ENCODE measurements at regions not wholly inside any gene's neighbourhood (a gene's known extent, or its start where the extent isn't known, plus 50 kb on each side); places are given as distances from the start of the nearest gene placed in this dataset.
"Not testable (repeated sequence)": the region's sequence is repeated elsewhere in the genome, so short reads cannot be mapped to it uniquely, and the experiment has no call there.

DNA sequence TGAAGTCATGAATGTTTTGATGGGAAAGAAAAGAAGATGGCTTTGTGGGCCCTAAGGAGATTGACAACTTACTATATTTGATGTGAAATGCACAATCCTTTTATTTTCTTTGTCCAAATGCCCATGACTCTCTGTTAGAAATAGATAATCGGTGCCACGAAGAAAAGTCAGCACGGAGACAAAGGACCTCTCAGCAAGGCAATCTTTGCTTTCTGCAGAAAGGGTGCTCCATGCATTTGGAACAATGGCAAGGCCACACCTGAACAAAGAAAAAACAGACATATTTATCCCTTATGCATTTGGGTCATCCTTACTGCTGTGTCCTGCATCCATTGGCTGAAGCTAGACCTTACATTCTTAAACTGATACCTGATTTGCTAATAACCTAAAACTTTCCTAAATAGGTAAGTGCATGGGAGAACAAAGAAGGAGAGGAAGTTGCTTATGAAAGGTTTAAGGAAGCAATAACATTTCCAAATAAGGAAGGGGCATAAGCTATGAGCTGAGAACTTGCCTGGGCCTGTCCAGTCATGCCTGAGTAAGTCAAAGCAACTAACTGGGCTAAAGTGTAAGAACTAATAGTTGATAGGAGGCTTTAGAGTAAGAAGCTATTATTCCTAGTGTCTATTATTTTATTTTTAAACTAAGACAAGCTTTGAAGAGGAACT, 158.0 kb upstream of the LMNTD1 start:
- H3K4me1 ChIP-seq (ENCODE audit: insufficient read depth); DNase-seq (ENCODE audit: extremely low spot score); H3K4me3 ChIP-seq (ENCODE audit: low read depth, low read length); H3K27ac ChIP-seq (ENCODE audit: low read depth); H3K36me3 ChIP-seq (ENCODE audit: insufficient read depth): not testable (repeated sequence)
- WGBS: 99% methylated on average over 3 of the region's 3 CpGs

DNA sequence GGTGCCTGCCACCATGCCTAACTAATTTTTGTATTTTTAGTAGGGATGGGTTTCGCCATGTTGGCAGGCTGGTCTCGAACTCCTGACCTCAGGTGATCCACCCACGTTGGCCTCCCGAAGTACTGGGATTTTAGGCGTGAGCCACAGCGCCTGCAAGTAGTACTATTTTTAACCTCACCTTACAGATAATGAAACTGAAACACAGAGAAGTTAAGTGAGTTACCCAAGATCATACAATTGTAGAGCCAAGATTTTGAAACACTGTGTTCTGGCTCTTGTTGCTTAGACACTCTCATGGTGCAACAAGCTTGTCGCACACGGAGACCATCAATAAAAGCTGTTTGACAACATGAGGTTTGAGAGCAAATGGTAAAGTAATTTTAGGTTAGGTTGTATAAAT, 159.1 kb upstream of the LMNTD1 start:
- no peak for DNase-seq (ENCODE audit: extremely low spot score)
- H3K36me3 ChIP-seq (ENCODE audit: insufficient read depth): no peaks in the 10 kb centered on the region
- H3K4me3 ChIP-seq (ENCODE audit: low read depth, low read length): no peak overlapping the region
- WGBS: 84% methylated on average over 8 of the region's 8 CpGs
- H3K27ac ChIP-seq (ENCODE audit: low read depth): no peak overlapping the region
- H3K4me1 ChIP-seq (ENCODE audit: insufficient read depth): no peaks in the 10 kb centered on the region

DNA sequence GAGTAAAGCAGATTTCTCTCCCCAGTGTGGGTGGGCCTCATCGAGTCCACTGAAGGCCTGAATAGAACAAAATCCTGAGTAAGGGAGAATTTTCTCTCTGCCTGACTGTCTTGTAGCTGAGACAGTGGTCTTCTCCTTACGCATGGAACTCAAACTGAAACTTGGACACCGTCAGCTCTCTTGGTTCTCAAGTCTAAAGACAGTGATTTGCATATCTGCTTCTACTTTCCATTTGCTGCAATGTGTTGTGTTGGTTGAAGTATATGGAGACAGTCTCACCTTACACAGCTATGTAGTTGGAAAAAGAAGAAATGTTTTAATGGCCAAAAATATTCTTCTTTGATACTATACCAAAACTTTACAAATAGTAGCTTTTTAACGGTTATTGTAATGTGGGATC, 160.2 kb upstream of the LMNTD1 start:
- no peaks in the 10 kb centered on the region for H3K36me3 ChIP-seq (ENCODE audit: insufficient read depth)
- H3K4me3 ChIP-seq (ENCODE audit: low read depth, low read length): no peak overlapping the region
- WGBS: 81% methylated on average over 4 of the region's 4 CpGs
- H3K27ac ChIP-seq (ENCODE audit: low read depth): no peak overlapping the region
- no peak for DNase-seq (ENCODE audit: extremely low spot score)
- no peaks in the 10 kb centered on the region for H3K4me1 ChIP-seq (ENCODE audit: insufficient read depth)

DNA sequence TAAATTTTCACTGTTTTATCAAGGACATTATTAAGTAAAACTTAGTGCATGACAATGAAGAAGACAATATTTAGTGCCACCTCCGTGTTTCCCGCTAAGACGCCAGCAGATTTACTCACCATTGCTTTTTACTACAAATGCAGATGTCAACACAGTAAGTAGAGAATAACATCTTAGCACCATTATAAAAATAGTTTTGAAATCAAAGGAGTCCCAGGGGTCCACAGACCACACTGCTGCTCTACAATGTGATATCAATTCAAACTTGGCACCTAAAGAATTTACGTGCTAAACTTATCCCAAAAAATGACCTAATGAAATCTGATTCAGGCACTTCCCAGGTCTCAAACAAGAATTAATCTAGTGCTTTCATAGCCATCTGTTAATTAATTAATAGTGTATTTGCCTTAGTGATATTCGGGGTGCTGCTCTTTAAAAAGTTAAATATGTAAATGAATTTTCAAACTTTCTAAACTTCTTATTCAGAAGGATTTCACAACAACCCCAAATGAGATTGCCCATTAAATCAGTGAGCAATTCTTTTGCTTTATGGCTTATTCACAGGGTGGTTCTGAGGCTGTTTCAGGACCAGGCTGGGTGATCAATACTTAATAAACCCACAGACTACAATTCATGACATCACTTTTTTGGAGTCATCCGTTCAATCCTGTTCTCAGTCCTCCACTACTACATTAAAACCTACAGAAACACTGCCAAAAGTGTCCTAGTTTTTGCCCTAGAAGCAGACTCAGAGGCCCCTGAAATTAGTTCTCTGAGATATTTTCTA, 161.3 kb upstream of the LMNTD1 start:
- H3K27ac ChIP-seq (ENCODE audit: low read depth): no peak overlapping the region
- no peaks in the 10 kb centered on the region for H3K36me3 ChIP-seq (ENCODE audit: insufficient read depth)
- no peak overlapping the region for H3K4me3 ChIP-seq (ENCODE audit: low read depth, low read length)
- H3K4me1 ChIP-seq (ENCODE audit: insufficient read depth): no peaks in the 10 kb centered on the region
- 76% methylated on average over 6 of the region's 6 CpGs for WGBS
- no peak for DNase-seq (ENCODE audit: extremely low spot score)

DNA sequence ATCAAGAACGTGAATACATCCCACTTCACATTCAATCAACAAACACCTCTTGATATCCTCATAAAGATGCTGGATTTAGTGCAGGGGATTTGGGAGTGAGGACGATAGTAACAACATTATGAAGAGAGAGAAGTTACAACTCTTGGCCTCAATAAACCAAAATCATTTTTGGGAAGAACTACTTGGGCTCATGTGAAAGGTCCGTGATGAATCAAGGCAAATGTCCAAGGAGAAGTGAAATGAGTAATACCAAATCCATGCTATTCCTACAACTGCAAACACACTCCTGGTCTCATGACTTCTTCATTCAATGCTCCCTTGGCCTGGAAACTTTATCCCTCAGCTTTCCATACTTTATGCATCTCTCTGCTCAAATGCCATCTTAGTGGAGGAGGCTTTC, 162.0 kb upstream of the LMNTD1 start:
- DNase-seq (ENCODE audit: extremely low spot score): peak; percentile 36
- 29% methylated on average over 3 of the region's 3 CpGs for WGBS
- no peaks in the 10 kb centered on the region for H3K36me3 ChIP-seq (ENCODE audit: insufficient read depth)
- H3K4me1 ChIP-seq (ENCODE audit: insufficient read depth): no peaks in the 10 kb centered on the region
- peak overlapping the region; percentile 10 for H3K27ac ChIP-seq (ENCODE audit: low read depth)
- H3K4me3 ChIP-seq (ENCODE audit: low read depth, low read length): no peak overlapping the region

DNA sequence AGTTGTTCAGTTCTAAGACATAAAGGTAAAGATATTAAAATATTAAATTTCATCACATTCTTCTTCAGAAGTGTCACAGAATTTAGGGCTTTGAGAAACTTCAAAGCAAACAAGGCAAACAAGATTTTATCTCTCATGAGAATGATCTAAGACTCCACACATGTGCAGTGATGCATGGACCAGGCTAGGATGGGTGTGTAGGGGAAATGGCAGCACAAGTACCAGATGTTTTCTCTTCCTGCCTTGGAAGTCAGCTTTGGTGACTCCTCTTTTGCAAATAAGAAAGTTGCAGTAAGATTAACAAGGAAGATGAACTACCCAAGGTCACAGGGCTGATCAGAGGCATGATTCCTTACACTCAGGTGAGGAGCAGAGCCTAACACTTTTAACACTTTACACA, 163.8 kb upstream of the LMNTD1 start:
- DNase-seq (ENCODE audit: extremely low spot score): no peak
- H3K27ac ChIP-seq (ENCODE audit: low read depth): no peak overlapping the region
- no peaks in the 10 kb centered on the region for H3K4me1 ChIP-seq (ENCODE audit: insufficient read depth)
- no peak overlapping the region for H3K4me3 ChIP-seq (ENCODE audit: low read depth, low read length)
- no peaks in the 10 kb centered on the region for H3K36me3 ChIP-seq (ENCODE audit: insufficient read depth)

DNA sequence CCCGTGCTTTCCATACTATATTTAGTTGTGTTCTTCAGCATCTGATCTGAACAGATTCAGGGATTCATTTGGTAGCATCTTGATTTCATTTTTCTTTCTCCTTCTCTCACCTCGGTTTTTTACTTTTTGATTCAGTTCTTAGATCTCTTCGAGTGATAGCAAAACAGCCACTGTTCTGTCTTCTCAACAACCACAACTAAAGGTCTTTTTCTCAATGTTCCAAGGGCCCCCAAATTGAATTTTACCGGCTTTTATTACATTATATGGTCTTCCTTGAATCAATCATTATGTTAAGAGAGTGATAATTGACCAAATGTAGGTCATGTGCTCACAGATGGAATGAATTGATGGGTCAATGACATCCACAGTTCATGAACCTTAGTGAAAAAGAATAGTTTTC, 164.5 kb upstream of the LMNTD1 start:
- no peaks in the 10 kb centered on the region for H3K36me3 ChIP-seq (ENCODE audit: insufficient read depth)
- DNase-seq (ENCODE audit: extremely low spot score): no peak
- WGBS: 92% methylated on average over 4 of the region's 4 CpGs
- no peak overlapping the region for H3K4me3 ChIP-seq (ENCODE audit: low read depth, low read length)
- H3K27ac ChIP-seq (ENCODE audit: low read depth): no peak overlapping the region
- H3K4me1 ChIP-seq (ENCODE audit: insufficient read depth): no peaks in the 10 kb centered on the region

DNA sequence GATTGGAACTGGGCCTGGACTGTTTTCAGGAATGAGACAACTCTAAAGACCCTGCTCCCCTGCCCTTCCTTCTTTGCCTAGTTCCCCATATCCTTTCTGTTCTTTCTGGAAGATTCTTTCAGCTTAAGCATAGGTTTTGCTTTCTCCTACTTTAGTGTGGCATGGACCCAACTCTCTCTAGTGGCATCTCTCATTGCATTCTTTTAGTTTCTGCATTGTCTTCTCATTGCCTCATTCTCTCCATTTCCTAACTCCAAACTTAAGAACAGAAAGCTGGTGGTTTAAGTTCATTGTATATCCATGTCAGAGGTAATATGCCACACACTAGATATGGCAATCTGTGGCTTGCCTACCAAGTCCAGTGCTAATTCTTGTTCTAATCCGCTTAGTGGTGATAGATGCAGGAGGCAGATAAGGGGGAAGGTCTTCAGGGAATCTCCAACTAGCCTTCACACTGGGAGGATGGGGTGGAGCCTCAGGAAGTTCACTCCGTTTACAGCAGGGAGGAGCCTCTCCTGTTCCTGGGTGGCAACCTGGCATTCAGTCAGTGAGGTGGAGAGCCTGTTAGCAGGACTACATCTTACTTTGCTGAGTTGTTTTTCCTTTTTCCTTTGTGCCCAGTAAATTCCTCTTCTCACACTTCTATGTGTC, 165.1 kb upstream of the LMNTD1 start:
- no peak overlapping the region for H3K27ac ChIP-seq (ENCODE audit: low read depth)
- H3K4me1 ChIP-seq (ENCODE audit: insufficient read depth): no peaks in the 10 kb centered on the region
- no peak for DNase-seq (ENCODE audit: extremely low spot score)
- H3K36me3 ChIP-seq (ENCODE audit: insufficient read depth): no peaks in the 10 kb centered on the region
- 58% methylated on average over 2 of the region's 2 CpGs for WGBS
- H3K4me3 ChIP-seq (ENCODE audit: low read depth, low read length): no peak overlapping the region

DNA sequence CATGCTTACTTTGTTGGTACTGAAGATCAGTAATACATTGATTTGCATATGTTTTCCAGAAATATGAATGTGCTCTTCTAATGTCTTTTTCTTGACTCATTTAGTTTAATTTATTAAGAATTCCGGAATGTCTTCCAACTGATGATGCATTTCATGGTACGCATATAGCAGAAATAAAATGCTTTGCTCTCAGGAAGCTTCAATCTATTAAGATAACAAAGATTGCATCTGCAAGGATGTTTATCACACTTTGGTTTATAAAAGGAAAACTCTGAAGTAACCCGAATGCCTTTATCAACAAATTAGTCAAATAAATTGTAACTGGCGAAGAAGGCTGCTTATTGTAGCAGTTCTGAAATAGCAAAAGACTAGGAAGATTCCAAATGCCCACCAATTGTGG, 166.4 kb upstream of the LMNTD1 start:
- no peaks in the 10 kb centered on the region for H3K4me1 ChIP-seq (ENCODE audit: insufficient read depth)
- no peak overlapping the region for H3K4me3 ChIP-seq (ENCODE audit: low read depth, low read length)
- no peaks in the 10 kb centered on the region for H3K36me3 ChIP-seq (ENCODE audit: insufficient read depth)
- 56% methylated on average over 4 of the region's 4 CpGs for WGBS
- no peak for DNase-seq (ENCODE audit: extremely low spot score)
- no peak overlapping the region for H3K27ac ChIP-seq (ENCODE audit: low read depth)

DNA sequence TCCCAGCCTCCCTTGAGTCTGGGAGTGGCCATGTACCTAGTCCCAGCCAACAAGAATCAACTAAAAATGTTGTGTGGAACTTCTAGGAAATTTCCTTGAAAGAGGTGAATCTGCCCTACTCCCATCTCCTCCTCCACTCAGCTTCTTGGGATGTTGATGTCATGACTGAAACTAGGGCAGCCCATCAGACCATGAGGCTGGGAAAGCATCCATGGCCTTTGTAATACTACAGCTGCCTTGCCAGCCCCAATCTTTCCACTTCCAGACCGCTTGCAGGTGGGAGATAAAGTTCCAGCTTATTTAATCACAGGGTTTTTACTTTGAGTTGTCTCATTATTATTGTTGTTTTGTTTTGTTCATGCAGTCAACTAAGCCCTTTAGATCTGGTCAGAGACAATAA, 170.3 kb upstream of the LMNTD1 start:
- 77% methylated on average over 1 of the region's 1 CpG for WGBS
- Histone ChIP-seq H3K4me3 (ENCODE audit: low read depth, low read length) (no peak overlapping the region), H3K36me3 (ENCODE audit: insufficient read depth) (no peaks in the 10 kb centered on the region), H3K4me1 (ENCODE audit: insufficient read depth) (no peaks in the 10 kb centered on the region), H3K27ac (ENCODE audit: low read depth) (no peak overlapping the region)
- DNase-seq (ENCODE audit: extremely low spot score): no peak

DNA sequence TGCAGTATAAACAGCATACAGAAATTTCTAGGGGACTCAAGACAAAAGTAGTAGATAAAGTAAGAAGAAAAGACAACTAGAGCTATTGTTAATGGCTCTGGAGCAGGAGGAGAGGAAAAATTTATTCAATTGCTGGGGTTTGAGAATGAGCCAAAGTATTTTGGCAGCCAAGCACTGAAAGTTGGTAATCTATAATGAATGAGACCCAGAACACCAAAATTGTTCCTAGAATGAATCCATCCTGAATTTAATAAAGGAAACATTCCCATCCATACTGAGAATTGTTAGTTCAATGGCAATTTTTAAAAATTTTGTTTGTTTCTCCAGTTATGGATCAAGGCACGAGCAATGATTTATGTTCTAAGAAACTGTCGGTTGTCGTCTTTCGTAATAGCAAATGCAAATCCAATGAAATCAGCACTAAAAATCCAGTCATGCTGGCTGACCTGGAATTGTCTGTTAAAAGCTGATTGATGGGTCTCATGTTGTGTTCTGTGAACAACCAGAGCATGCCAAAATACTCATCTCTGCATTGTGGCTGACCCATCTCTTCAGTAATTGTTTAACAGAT, 170.9 kb upstream of the LMNTD1 start:
- no peaks in the 10 kb centered on the region for H3K36me3 ChIP-seq (ENCODE audit: insufficient read depth)
- no peaks in the 10 kb centered on the region for H3K4me1 ChIP-seq (ENCODE audit: insufficient read depth)
- no peak for DNase-seq (ENCODE audit: extremely low spot score)
- H3K27ac ChIP-seq (ENCODE audit: low read depth): no peak overlapping the region
- 49% methylated on average over 4 of the region's 4 CpGs for WGBS
- no peak overlapping the region for H3K4me3 ChIP-seq (ENCODE audit: low read depth, low read length)

DNA sequence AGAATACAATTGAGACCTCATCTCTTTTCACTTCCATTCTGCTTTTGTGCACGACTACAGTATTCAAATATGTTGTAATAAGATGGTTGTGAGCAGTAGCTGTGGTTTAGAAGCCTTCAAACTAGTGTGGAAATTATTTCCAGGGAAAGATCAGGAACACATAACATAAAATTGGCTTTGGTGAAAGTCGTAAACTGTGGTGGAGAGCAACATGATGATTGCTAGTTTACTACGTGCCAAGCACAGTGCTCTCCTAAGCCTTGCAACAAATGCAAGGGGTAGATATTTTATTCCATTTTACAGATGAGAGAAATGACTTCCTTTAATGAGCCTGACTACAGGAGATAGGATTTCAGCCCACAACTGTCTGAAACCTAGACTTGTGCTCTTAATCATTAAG, 172.4 kb upstream of the LMNTD1 start:
- DNase-seq (ENCODE audit: extremely low spot score): peak; percentile 18
- no peaks in the 10 kb centered on the region for H3K4me1 ChIP-seq (ENCODE audit: insufficient read depth)
- no peak overlapping the region for H3K27ac ChIP-seq (ENCODE audit: low read depth)
- no peak overlapping the region for H3K4me3 ChIP-seq (ENCODE audit: low read depth, low read length)
- 56% methylated on average over 3 of the region's 3 CpGs for WGBS
- no peaks in the 10 kb centered on the region for H3K36me3 ChIP-seq (ENCODE audit: insufficient read depth)

DNA sequence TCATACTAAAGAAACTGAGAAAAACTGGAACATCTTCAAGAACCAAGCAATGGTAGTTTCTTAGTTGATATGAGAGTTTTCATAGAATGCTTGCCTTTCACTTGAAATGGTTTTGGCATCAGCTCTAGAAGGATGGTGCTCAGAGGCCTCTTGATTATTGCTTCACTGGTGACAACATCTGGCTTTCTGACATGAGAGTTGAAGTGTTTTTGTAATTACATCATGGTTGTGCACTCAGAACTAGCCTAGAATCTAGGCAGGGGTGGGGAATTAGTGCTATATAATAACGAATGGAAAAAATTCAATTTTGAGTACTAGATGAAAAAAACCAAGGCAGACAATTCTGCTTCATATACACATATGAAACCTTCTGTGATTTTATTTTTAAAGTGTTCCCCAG, 172.8 kb upstream of the LMNTD1 start:
- no peak for DNase-seq (ENCODE audit: extremely low spot score)
- Histone ChIP-seq H3K36me3 (ENCODE audit: insufficient read depth) (no peaks in the 10 kb centered on the region), H3K4me1 (ENCODE audit: insufficient read depth) (no peaks in the 10 kb centered on the region), H3K4me3 (ENCODE audit: low read depth, low read length) (no peak overlapping the region), H3K27ac (ENCODE audit: low read depth) (no peak overlapping the region)
- WGBS: 44% methylated on average over 1 of the region's 1 CpG

DNA sequence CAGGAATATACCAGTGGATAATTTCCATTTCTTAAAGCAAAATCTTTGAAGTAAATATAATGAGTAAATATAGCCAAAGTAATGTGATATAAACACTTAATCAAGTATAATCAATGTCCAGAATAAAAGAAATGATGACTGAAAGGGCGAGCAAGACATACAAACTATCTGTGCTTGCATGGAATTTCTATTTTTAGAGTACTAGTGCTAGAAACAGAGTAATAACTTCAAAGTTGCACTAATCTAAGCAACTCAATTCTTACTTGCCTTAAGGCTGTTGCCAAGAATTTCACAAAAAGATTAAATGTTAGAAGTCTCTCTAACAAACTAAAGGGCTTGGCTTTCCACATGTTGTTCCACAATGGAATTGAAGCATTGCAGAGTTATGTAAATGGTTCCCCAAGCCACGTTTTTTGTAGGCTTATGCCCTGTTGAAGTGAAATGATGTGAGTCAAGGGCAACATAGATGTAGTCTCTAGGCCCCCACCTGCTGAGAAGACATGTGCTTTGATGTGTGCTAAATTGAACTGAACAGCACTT, 175.0 kb upstream of the LMNTD1 start:
- H3K4me3 ChIP-seq (ENCODE audit: low read depth, low read length): no peak overlapping the region
- no peaks in the 10 kb centered on the region for H3K4me1 ChIP-seq (ENCODE audit: insufficient read depth)
- no peak for DNase-seq (ENCODE audit: extremely low spot score)
- H3K27ac ChIP-seq (ENCODE audit: low read depth): no peak overlapping the region
- WGBS: 46% methylated on average over 2 of the region's 2 CpGs
- H3K36me3 ChIP-seq (ENCODE audit: insufficient read depth): no peaks in the 10 kb centered on the region
